ENCODE measurements at regions not wholly inside any gene's neighbourhood (a gene's known extent, or its start where the extent isn't known, plus 50 kb on each side); places are given as distances from the start of the nearest gene placed in this dataset.
"Not testable (repeated sequence)": the region's sequence is repeated elsewhere in the genome, so short reads cannot be mapped to it uniquely, and the experiment has no call there.

GRCh38 chr20:54324041-54324440, 116.2 kb downstream of the PFDN4 start:
- DNase-seq (ENCODE audit: low read depth), result no peak

GRCh38 chr20:54324652-54325285, 116.9 kb downstream of the PFDN4 start:
- DNase-seq (ENCODE audit: low read depth), result no peak

GRCh38 chr20:54335299-54335698, 127.4 kb downstream of the PFDN4 start:
- DNase-seq (ENCODE audit: low read depth), result no peak

GRCh38 chr20:54337144-54337543, 129.3 kb downstream of the PFDN4 start:
- DNase-seq (ENCODE audit: low read depth), result no peak

GRCh38 chr20:54339093-54339492, 131.2 kb downstream of the PFDN4 start:
- peak; percentile 14 for DNase-seq (ENCODE audit: low read depth)

- DNase-seq (ENCODE audit: low read depth), result no peak
These were observed 132.3 kb downstream of the PFDN4 start for GRCh38 chr20:54340206-54340605.

- peak; percentile 74 for DNase-seq (ENCODE audit: low read depth)
These were observed 132.8 kb downstream of the PFDN4 start for GRCh38 chr20:54340667-54341081.

GRCh38 chr20:54342258-54342920, 133.0 kb upstream of the DOK5 start:
- DNase-seq (ENCODE audit: low read depth), result no peak

GRCh38 chr20:54343099-54343498, 132.3 kb upstream of the DOK5 start:
- no peak for DNase-seq (ENCODE audit: low read depth)

- no peak for DNase-seq (ENCODE audit: low read depth)
These were observed 131.8 kb upstream of the DOK5 start for GRCh38 chr20:54343634-54344033.

GRCh38 chr20:54344832-54345231, 130.6 kb upstream of the DOK5 start:
- no peak for DNase-seq (ENCODE audit: low read depth)

- DNase-seq (ENCODE audit: low read depth), result peak; percentile 80
These were observed 130.1 kb upstream of the DOK5 start for GRCh38 chr20:54345301-54345724.

- no peak for DNase-seq (ENCODE audit: low read depth)
These were observed 129.6 kb upstream of the DOK5 start for GRCh38 chr20:54345821-54346220.

- DNase-seq (ENCODE audit: low read depth), result no peak
These were observed 129.1 kb upstream of the DOK5 start for GRCh38 chr20:54346276-54346675.

GRCh38 chr20:54347166-54347833, 128.1 kb upstream of the DOK5 start:
- DNase-seq (ENCODE audit: low read depth), result no peak

GRCh38 chr20:54350415-54350814, 125.0 kb upstream of the DOK5 start:
- DNase-seq (ENCODE audit: low read depth), result no peak

GRCh38 chr20:54351371-54352136, 123.8 kb upstream of the DOK5 start:
- DNase-seq (ENCODE audit: low read depth), result no peak

- not testable (repeated sequence) for DNase-seq (ENCODE audit: low read depth)
These were observed 122.9 kb upstream of the DOK5 start for GRCh38 chr20:54352541-54352940.

- DNase-seq (ENCODE audit: low read depth), result no peak
These were observed 122.1 kb upstream of the DOK5 start for GRCh38 chr20:54353292-54353691.

GRCh38 chr20:54355631-54356280, 119.6 kb upstream of the DOK5 start:
- no peak for DNase-seq (ENCODE audit: low read depth)

- DNase-seq (ENCODE audit: low read depth), result no peak
These were observed 118.6 kb upstream of the DOK5 start for GRCh38 chr20:54356801-54357200.

Data from HT1080 (cell line).